Stimulated activated CD4-positive, alpha-beta T cell treated with anti-CD3 and anti-CD28 coated beads, Interleukin-4, amount 100 ng/mL, for 1 hour (primary cell): ENCODE measurements at regions not wholly inside any gene's neighbourhood (a gene's known extent, or its start where the extent isn't known, plus 50 kb on each side); places are given as distances from the start of the nearest gene placed in this dataset.

ENCODE experiments used
- DNase-seq: peaks from one replicate; pipeline ENCODE4 v3.0.0-alpha.2; 2020

DNA sequence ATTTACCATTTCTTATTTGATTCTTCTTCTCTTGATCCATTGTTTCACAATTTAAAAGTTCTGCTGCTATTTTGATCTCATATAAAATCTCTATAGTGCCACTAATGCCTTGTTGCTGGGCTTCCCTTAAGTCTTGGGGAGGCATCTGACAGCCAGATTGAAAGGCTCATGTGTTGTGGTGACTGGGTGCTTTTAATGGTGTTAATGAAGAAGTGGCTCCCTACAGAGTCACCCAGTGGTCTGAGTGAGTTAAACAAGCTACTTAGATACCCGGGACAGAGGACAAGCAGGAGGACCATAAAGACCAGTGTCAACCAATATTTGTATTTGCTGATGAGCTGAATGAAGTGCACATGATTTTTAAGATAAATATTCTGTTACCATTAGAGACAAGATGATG is 176.4 kb upstream of the HABP2 start:
- DNase-seq = no peak

DNA sequence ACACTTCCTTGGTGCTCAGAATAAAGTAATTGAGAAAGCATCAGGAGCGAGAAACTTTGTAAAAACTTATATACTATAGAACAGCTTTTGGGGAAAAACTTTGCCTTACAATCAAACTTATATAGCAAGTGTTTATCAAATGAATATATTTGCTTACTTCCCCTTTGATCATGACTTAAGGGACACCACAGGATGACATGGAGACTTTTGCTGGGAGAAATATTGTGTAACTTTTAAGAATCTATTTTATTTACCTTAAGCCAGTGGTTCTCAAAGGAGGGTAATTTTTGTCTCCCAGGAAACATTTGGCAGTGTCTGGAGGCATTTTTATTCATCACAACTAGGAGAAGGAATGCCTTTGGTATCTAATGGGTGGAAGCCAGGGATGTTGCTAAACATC is 173.8 kb upstream of the HABP2 start:
- DNase-seq = no peak

- no peak for DNase-seq
Observed at GRCh38 chr10:113381416-113381815, 171.4 kb upstream of the HABP2 start.

DNA sequence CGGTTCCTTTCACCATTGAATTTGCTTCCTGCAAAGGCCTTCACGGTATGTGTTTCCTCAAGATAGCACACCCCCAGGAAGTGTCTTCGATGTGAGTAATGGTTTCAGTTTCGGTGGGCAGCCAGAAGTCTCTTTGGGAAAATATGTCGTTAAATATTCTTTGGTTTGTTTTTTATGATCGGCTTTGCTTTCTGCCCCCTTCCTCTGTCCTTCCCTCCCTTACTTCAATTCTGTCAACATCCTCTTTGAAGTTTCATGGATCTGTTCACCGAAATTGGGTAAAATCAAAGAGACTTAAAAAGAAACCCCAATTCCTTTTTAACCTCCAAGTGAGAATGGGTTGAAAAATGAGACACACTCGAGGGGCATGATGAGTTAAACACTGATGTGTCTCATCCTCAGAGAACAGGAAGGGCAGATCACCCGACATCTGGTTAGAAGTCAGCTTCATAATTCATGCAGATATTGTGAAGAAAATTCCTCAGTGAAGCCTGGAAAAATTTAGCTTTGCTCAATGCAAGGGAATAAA is 170.8 kb upstream of the HABP2 start:
- DNase-seq = no peak

DNA sequence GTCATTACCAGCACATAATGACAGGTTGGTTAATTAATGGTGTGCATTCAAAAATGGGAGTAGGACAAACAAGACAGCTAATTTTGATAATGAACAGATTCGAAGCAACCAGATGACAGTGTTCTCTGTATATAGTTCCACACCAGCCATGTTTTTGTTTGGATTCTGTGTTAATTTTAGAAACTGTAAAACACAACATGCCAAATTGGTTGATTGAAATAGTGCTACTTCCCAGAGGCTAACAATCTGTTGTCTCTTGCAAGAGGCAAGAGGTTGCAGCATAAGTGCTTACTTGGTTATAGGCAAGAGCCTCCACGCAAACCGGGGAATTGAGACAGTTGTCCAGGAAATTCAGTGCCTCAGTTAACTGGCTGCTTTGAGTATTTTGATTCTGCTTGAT is 170.2 kb upstream of the HABP2 start:
- no peak for DNase-seq

DNA sequence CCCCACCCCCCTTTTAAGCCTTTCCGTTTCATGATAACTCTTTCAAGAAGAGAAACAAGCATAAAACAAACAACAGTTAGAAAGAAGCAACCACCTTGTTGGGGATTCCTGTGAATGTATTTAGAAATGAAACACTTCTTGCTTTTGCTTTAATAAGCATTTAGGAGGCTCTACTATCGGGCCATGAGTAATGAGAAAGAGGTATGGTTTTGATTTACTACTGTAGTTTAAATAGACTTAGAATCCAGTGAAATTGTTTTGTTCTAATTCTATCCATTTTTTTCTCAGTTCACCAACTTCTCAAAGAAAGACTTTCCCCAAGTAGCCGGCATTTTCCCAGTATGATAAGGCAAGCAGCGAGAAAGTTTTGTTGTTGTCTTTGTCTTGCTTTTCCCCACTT is 168.7 kb upstream of the HABP2 start:
- DNase-seq = no peak

DNA sequence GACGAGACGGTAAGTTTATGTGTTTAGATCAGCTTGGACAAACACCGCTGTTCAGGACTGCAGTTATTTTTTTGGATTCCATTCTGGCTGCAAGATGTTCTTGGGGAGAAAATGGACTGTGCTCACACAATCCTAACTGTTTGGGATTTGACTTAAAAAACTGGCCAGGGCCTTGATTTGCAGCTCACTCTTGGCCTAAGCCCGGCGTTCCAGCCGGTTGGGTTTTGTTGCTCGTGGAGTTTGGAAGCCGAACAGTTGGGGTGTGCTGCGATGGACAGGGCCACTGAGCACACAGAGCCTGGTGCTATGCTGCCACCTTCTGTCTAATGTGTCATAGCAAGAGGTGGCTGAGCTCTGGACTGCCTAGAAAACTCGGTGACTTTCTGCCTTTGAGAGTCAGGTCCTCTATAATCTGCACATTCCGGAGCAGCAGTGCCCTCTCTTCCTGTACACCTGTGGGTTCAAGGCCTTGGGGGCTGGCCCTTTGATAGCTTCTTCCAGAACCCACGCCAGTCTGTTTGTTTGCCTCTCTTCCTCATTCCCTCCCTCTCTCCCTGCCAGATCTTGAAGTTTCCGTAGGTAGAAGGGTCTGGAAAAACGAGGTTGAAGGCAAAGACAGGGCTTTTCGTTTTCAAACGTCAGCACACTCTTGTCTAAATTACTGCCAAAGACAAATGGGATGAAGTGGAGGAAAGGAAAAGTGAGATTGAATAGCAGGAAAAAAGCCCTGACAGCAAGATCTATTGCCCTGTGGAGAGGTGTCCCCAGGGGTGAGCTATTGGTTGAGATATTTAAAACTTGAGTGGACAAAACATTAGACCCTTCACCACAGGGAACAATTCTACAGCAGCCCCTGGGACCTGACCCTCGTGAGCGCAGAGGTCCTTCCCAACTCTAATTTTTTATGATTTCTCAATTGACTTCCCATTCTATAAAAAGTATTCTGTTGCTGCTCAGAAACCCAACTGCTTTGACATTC is 167.5 kb upstream of the HABP2 start:
- DNase-seq = peak; percentile 42

GRCh38 chr10:113386005-113386404 is 166.8 kb upstream of the HABP2 start:
- DNase-seq = no peak

DNA sequence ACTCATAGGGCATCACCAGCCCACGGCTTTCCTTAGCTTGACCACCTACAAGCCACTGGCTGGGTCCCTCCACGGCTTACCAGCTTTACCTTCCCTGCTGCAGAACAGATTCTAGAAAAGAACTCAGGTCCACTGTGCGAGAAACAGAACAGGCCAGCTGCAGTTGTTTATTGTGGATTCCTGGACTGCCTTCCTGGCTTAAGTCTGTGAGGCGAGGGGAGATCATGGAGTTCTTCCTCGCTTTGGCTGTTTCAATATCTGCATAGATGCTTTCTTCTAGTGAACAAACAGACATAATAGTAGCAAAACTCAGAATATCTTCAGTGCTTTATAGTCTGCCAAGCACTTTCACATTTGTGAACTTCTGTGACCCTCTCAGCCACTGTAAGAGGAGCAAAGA is 162.9 kb upstream of the HABP2 start:
- no peak for DNase-seq

DNA sequence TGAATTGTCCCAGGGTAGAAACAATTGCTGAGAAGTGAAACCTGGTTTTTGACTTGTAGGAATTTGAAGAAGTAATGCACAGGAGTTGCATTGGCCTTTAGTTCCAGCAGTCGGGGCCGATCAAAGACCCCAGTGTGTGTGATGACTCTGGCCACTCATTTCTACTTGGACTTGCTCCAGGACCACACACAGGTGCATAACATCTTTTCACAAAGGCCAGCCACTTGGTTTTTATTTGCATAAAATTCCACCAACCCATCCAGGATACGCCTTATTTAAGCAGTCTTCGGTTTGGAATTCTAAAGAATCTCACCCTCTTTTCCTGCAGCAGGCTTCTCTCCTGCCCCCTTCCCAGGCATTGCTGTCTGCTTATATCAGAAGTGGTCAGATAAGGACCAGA is 162.0 kb upstream of the HABP2 start:
- DNase-seq = no peak

DNA sequence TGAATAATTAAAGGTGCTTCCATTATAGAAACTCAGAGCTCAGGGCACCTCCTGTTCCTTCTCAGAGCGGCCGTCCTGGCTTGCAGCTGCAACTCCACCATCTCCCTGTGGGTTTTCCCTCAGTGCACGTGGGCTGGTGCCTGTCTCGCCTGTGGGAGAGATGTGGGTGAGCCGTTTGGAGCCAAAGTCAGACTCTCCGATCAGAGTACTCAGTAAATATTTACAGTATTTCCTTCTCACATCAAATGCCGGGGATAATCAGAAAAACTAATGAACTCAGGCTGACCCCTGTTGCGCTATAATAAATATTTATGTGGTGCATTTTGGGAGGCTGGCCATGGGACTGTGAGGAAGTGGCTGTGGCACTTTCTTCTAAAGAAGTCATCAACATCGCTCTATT is 155.8 kb upstream of the HABP2 start:
- DNase-seq = no peak

DNA sequence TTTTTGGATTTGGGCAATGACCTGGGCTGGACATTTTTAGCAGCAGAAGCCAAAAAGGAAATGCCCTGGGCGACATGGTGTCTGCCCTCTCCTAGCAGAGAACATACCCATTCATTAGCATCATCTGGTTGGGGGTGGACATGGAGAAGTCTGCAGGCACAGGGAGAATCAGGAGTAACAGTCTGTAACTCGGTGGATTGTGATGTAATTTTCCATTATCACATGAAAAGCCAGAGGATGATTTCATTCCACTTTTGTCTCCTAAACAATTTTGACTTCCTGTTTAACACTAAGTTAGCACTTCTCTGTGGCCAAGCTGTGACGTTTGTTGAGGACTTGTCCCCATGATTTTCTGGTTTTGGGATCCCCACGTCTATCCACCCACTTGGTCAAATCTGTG is 153.8 kb upstream of the HABP2 start:
- no peak for DNase-seq

GRCh38 chr10:113402602-113403001 is 150.3 kb upstream of the HABP2 start:
- DNase-seq = no peak

DNA sequence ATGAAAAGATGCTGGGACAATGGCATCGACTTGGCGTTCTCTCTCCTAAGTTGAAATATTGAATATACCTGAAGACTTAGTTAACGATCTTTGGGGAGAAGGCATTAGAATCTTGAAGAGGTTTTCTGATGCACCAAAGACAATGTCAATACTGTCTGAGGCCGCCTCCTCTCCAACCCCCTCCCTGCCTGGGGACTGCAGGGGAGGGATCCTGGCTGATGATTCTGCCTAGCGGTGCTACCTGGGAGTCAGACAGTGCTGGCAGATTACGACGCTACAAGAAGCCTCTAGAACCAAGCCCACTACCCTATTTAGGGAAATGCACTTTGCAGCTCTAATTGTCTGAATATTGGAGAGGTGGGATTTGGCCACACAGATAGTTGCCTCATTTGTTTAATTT is 145.6 kb upstream of the HABP2 start:
- no peak for DNase-seq

GRCh38 chr10:113409175-113409574 is 143.7 kb upstream of the HABP2 start:
- DNase-seq = no peak

GRCh38 chr10:113410618-113411017 is 142.2 kb upstream of the HABP2 start:
- no peak for DNase-seq

DNA sequence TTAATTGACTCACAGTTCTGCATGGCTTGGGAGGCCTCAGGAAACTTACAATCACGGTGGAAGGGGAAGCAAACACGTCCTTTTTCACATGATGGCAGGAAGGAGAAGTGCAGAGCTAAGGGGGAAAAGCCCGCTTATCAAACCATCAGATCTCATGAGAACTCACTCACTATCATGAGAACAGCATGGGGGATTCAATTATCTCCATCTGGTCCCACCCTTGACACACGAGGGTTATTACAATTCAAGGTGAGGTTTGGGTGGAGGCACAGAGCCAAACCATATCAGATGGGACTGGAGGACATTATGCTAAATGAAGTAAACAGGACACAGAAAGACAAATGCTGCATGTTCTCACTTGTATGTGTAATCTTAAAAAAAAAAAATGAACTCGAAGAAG is 141.4 kb upstream of the HABP2 start:
- no peak for DNase-seq

- DNase-seq = no peak
Observed at GRCh38 chr10:113412161-113412560, 140.7 kb upstream of the HABP2 start.

GRCh38 chr10:113414543-113414942 is 138.3 kb upstream of the HABP2 start:
- no peak for DNase-seq

DNA sequence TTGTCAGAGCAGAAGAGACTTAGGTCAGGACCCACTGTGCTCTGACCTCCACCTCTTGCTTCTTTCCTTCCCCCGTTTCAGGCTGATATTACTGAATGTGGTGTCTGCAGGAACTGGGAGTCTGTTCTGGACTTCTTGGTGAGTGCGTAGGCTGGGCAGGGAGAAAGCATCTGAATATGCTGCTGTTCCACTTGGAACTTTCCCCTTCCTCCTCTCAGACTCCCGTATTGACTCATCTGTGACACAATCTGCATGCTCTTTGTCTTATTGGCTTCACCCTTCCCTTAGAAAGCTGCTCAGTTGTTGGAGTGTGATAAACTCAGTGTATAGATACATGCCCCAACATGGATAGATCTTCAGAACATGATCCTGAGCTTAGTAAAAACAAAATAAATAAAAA is 137.6 kb upstream of the HABP2 start:
- no peak for DNase-seq

GRCh38 chr10:113420057-113420732 is 132.7 kb upstream of the HABP2 start:
- no peak for DNase-seq

DNA sequence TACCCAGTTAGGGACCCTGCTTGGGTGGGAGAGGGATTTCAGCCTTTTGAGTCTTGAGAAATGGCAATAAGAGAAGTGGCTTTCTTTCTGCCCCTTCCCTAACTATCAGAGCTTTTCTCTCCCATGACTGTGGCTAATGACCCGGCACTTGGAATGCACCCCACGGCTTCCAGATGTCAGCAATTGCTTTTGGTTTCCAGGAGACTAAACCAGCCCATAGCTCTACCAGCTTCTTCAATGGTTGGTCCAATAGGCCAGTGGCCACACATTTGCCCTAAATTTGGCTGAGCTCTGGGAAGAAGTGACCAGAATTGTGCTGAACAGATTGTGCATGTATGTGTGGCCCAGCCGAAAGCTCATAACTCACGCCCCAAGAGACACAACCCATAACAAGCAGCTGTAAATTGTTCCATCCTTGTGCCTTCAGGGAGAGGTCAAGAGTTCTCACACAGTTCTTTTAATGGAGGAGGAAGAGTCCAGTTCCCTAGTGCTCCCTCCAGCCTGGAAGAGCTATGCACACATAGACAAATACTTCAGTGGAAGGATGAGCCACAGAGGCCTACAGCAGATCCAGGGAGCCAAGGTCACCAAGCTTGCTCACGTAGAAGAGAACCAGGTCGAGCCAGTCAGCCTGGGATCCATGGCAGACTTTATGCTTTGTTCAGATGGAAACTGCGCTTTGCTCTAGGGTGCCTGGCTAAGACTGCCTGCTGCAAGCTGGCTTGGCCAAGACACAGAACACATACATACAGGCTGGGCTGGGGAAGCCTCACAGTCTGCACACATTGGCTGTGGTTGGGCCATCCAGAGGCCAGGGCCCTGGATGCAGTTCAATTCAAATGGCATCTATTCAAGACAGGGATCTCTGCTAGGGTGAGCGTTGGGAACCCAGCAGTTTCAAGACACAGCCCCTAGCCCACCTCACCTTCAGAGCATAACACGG is 131.8 kb upstream of the HABP2 start:
- no peak for DNase-seq

DNA sequence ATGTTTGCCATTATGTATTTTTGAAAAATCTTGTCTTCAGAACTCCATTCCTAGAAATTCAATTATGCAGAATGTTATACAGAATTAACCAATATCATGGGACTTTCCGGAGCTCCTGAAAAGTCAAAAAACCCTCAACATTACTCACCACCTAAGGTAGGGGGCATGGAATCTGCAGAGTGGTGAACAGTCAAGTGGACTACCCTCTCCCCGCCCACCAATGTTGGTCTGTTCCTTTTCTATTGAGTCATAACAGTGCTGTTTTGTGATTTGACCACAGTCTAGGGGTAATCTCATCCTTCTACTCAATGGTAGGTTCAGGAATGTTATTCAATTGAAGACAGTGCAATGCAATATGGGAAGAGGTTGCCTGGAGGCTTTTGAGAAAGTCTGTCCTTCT is 130.5 kb upstream of the HABP2 start:
- no peak for DNase-seq
